Thoracic aorta (tissue), 2 donors: ENCODE measurements at regions not wholly inside any gene's neighbourhood (a gene's known extent, or its start where the extent isn't known, plus 50 kb on each side); places are given as distances from the start of the nearest gene placed in this dataset.

Source experiments
- ATAC-seq: fragments of 150-250 bp; one replicate; pipeline ENCODE4 v1.8.0; 2017; ENCODE audit warnings: low read depth; ENCODE audit not compliant: insufficient number of reproducible peaks, low FRiP score
- DNase-seq: peaks from one replicate; pipeline ENCODE4 v3.0.0-alpha.2; 2020; ENCODE audit warnings: low spot score
- H3K27ac ChIP-seq, 2 donors: fragments of 200-600 bp; sonication (generic); 1 replicate in 1 of 2; 2 replicates in 1 of 2; pipeline ENCODE4 v1.5.1; 2016; ENCODE audit warnings: mild to moderate bottlenecking in 2 of 2, moderate library complexity in 2 of 2
- H3K27me3 ChIP-seq: fragments of 200-600 bp; sonication (generic); replicated peaks from 2 replicates; pipeline ENCODE4 v1.6.0; 2016; ENCODE audit warnings: mild to moderate bottlenecking; ENCODE audit not compliant: insufficient read depth
- H3K36me3 ChIP-seq: fragments of 200-600 bp; sonication (generic); one replicate; pipeline ENCODE4 v1.5.1; 2016
- H3K4me1 ChIP-seq, 2 donors: fragments of 200-600 bp; sonication (generic); 1 replicate in 1 of 2; 2 replicates in 1 of 2; pipeline versions ENCODE4 v1.5.1 to v1.6.0; 2016; ENCODE audit warnings: low read depth in 2 of 2, mild to moderate bottlenecking in 1 of 2; ENCODE audit not compliant: control insufficient read depth in 1 of 2
- H3K4me3 ChIP-seq: fragments of 200-600 bp; sonication (generic); 2 replicates; pipeline ENCODE4 v1.5.1; 2016; ENCODE audit warnings: mild to moderate bottlenecking
- H3K9me3 ChIP-seq: fragments of 200-600 bp; sonication (generic); 2 replicates; pipeline ENCODE4 v1.5.1; 2016
- TF ChIP-seq, protein P1 (sequence below): fragments of 200-600 bp; sonication (generic); IDR thresholded peaks from one replicate; pipeline ENCODE4 v1.5.1; 2019; ENCODE audit warnings: antibody characterized with exemption

DNA sequence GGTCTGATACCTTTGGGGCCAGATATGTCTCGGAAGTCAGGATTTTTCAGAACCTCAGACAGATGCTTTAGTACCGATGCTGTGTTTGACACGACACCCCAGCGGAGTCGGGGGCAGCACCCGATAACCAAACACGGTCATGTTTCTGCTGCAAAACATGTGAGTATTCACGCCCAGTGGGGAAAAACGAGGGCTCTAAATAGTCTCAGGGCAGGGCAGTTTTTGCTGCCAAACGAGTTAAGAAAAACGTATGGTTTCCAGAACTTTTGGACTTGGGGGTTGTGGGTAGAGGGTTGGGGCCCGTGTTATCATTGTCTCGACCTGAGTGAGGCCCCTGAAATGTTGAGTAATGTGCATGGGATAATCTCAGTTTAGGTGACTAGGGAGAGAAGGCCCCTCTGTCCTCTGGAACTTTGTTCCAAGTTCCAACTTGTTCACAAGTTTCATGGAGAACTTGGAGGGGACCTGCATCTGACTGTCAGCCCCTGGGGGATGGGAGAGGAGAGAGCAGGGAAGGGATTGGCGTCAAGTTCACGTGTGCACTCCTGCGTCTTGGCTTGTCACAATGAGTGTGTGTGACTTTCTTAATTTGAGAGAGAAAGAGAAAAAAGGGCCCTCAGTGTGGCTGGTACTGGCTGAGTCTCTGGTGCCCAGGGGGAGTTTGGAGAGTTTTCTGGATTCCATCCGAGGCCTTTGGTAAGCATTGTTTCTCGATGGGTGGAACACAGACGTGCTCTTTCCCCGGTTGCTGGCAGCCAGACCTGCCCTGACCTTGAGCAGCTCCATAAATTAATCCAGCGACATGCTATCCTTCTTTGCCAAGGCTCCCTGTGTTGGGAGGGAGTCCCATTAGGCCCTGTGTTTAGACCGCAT, 83.9 kb upstream of the CIBAR2 start:
- H3K4me1 ChIP-seq: peaks cover 14 to 24% of the 10 kb centered on the region in 2 donors
- no peaks in the 10 kb centered on the region for H3K27me3 ChIP-seq
- H3K27ac ChIP-seq: peak overlapping the region; percentile 30 to 64
- H3K4me3 ChIP-seq: no peak overlapping the region
- no peak for ATAC-seq
- TF ChIP-seq, protein P1, sequence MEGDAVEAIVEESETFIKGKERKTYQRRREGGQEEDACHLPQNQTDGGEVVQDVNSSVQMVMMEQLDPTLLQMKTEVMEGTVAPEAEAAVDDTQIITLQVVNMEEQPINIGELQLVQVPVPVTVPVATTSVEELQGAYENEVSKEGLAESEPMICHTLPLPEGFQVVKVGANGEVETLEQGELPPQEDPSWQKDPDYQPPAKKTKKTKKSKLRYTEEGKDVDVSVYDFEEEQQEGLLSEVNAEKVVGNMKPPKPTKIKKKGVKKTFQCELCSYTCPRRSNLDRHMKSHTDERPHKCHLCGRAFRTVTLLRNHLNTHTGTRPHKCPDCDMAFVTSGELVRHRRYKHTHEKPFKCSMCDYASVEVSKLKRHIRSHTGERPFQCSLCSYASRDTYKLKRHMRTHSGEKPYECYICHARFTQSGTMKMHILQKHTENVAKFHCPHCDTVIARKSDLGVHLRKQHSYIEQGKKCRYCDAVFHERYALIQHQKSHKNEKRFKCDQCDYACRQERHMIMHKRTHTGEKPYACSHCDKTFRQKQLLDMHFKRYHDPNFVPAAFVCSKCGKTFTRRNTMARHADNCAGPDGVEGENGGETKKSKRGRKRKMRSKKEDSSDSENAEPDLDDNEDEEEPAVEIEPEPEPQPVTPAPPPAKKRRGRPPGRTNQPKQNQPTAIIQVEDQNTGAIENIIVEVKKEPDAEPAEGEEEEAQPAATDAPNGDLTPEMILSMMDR: no peak
- DNase-seq: no peak
- H3K36me3 ChIP-seq: no peaks in the 10 kb centered on the region
- H3K9me3 ChIP-seq: no peaks in the 10 kb centered on the region

DNA sequence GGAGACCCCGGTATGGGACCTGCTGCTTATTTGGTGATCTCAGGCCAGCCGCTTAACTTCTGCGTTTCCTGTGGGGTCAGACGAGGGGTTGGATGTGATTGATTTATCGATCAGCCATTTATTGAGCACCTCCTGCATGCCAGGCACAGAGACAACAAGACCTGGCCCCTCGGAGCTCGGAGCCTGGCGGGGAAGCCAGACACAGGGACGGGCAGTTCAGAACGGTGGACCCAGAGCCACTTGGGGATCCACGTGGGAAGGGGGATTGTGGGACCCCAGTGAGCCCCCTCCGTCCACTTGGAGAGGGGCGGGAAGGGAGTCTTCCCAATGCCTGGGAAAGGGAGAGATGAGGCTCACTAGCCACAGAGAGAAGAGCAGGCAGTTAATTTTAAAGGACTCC, 84.7 kb upstream of the CIBAR2 start:
- ATAC-seq (no peak), DNase-seq (no peak)
- Histone ChIP-seq H3K27ac (peak overlapping the region; percentile 30 to 64), H3K27me3 (no peaks in the 10 kb centered on the region), H3K4me3 (no peak overlapping the region), H3K36me3 (no peaks in the 10 kb centered on the region), H3K4me1 (peaks cover 14 to 31% of the 10 kb centered on the region in 2 donors), H3K9me3 (no peaks in the 10 kb centered on the region)
- TF ChIP-seq, protein P1: no peak

DNA sequence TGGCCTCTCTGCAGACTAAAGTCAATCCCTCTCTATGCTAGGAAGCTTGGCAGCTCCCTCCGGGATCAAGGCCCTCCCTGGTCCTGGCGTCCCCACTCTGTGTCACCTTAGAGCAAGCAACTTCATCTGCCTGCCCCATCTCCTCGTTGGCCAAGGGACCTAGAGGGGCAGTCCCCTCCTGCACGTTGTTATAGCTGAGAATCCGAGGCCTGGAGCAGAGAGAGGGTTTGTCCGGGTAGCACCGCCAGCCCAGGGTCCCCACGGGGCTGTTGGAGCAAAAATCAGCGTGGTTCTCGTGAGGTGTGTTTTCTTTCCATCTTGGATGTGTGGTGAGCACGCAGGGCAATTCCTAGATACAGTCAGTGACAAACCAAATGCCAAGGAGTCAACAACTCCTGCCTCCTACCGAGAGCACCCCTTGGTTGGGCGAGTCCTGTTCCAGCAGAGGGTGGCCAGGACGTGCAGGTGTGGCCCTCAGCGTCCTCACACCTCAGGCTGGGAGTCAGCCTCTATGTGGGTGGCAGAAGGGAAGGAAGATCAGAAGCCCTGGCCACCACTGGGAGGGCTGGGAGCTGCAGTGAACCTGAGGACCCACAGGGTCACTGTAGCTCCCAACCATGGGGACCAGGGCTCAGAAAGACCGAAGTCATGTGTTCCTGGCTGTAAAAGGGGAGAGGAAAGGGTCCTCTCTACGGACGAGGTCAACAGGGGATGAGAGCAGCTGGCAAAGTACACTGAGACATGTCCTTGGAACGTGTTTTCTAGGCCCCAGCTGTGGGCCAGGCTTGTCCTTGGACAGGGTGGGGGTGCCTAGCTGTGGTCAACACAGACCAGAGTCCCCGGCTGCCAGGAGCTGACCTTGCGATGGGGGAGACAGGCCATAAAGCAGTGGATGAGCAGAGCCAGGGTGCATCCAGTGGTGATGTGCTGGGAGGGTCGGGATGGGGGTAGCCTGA, 85.6 kb upstream of the CIBAR2 start:
- Histone ChIP-seq H3K9me3 (no peaks in the 10 kb centered on the region), H3K36me3 (no peaks in the 10 kb centered on the region), H3K4me3 (no peak overlapping the region), H3K4me1 (peaks cover 22 to 39% of the 10 kb centered on the region in 2 donors), H3K27me3 (no peaks in the 10 kb centered on the region), H3K27ac (no peak overlapping the region)
- no peak for ATAC-seq
- TF ChIP-seq, protein P1: no peak
- no peak for DNase-seq

DNA sequence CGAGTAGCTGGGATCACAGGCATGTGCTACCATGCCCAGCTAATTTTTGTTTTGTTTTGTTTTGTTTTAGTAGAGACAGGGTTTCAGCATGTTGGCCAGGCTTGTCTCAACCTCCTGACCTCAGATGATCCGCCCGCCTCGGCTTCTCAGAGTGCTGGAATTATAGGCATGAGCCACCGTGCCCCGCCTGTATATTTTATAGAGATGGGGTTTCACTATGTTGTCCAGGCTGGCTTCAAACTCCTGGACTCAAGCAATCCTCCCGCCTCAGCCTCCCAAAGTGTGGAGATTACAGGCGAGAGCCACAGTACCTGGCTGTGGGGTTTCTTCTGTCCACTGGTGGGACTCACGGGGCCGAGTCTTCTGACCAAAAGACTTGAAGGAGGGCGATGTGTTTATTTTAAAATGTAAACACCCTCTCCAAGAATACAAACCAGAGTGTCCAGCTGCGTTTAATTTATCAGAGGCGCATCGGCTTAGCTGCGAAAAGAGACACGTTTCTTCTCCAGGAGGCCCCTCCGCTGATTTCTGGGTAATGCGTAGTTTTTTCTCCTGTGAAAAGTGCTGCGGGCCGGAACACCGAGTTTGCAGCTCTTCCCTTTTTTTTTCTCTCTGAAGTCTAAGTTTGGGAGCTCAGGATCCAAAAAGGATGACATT, 86.9 kb upstream of the CIBAR2 start:
- Histone ChIP-seq H3K36me3 (no peaks in the 10 kb centered on the region), H3K9me3 (no peaks in the 10 kb centered on the region), H3K27me3 (no peaks in the 10 kb centered on the region), H3K4me3 (no peak overlapping the region), H3K27ac (no peak overlapping the region), H3K4me1 (peaks cover 27 to 52% of the 10 kb centered on the region in 2 donors)
- TF ChIP-seq, protein P1: no peak
- ATAC-seq (no peak), DNase-seq (no peak)
